ENCODE measurements at regions not wholly inside any gene's neighbourhood (a gene's known extent, or its start where the extent isn't known, plus 50 kb on each side); places are given as distances from the start of the nearest gene placed in this dataset.

- TF ChIP-seq CTCF (IDR thresholded peaks at IDR 0.05; ENCODE audit: poor library complexity) (no peak), EZH2 (IDR thresholded peaks at IDR 0.05; ENCODE audit: borderline replicate concordance) (no peak), EZH2phosphoT487 (IDR thresholded peaks at IDR 0.05; ENCODE audit: low read depth, severe bottlenecking, unreplicated experiment) (no peak)
Observed at GRCh38 chr5:60018091-60018490, 124.6 kb upstream of the PDE4D start.
